GM12892 (cell line): ENCODE measurements at regions not wholly inside any gene's neighbourhood (a gene's known extent, or its start where the extent isn't known, plus 50 kb on each side); places are given as distances from the start of the nearest gene placed in this dataset.

ENCODE experiments used
- POLR2A ChIP-seq: IDR thresholded peaks from 2 replicates; pipeline ENCODE4 v1.6.1; 2011; ENCODE audit warnings: low read depth, low read length, control low read depth
- POLR2AphosphoS5 ChIP-seq: IDR thresholded peaks from 2 replicates; pipeline ENCODE4 v1.6.1; 2011; ENCODE audit warnings: low read depth, low read length, control low read depth

DNA sequence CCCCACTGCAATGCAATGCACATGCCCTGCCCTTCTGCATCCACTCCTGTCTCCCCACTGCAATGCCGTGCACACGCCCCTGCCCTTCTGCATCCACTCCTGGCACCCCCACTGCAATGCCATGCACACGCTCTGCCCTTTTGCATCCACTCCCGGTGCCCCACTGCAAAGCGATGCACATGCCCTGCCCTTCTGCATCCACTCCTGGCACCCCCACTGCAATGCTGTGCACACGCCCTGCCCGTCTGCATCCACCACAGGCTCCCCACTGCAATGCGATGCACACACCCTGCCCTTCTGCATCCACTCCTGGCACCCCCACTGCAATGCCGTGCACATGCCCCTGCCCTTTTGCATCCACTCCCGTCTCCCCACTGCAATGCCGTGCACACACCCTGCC is 98.1 kb downstream of the KCTD15 start:
- TF ChIP-seq POLR2A (no peak), POLR2AphosphoS5 (no peak)
